ENCODE measurements at regions not wholly inside any gene's neighbourhood (a gene's known extent, or its start where the extent isn't known, plus 50 kb on each side); places are given as distances from the start of the nearest gene placed in this dataset.

- DNase-seq (ENCODE audit: extremely low spot score, insufficient read length, low read depth) (no peak), FAIRE-seq (no peak)
These were observed 1076.5 kb downstream of the MAT2B start for GRCh38 chr5:164581889-164582288.

- DNase-seq (ENCODE audit: extremely low spot score, insufficient read length, low read depth): no peak
- FAIRE-seq: no peak
These were observed 1088.6 kb downstream of the MAT2B start for GRCh38 chr5:164593982-164594381.

- FAIRE-seq: no peak
- no peak for DNase-seq (ENCODE audit: extremely low spot score, insufficient read length, low read depth)
These were observed 1092.0 kb downstream of the MAT2B start for GRCh38 chr5:164597293-164597900.

- no peak for FAIRE-seq
- DNase-seq (ENCODE audit: extremely low spot score, insufficient read length, low read depth): no peak
These were observed 1094.9 kb downstream of the MAT2B start for GRCh38 chr5:164600274-164600673.

- FAIRE-seq (no peak), DNase-seq (ENCODE audit: extremely low spot score, insufficient read length, low read depth) (no peak)
These were observed 1095.6 kb downstream of the MAT2B start for GRCh38 chr5:164600929-164601535.

- FAIRE-seq (no peak), DNase-seq (ENCODE audit: extremely low spot score, insufficient read length, low read depth) (no peak)
These were observed 1103.1 kb downstream of the MAT2B start for GRCh38 chr5:164608507-164608906.

- no peak for FAIRE-seq
These were observed 1105.0 kb downstream of the MAT2B start for GRCh38 chr5:164610374-164610773.

GRCh38 chr5:164614707-164615106 is 1109.3 kb downstream of the MAT2B start:
- DNase-seq (ENCODE audit: extremely low spot score, insufficient read length, low read depth): no peak
- no peak for FAIRE-seq

More at GRCh38 chr5:164610374-164610773, 1105.0 kb downstream of the MAT2B start:
- no peak for DNase-seq (ENCODE audit: extremely low spot score, insufficient read length, low read depth)

GRCh38 chr5:164617290-164617689 is 1111.9 kb downstream of the MAT2B start:
- DNase-seq (ENCODE audit: extremely low spot score, insufficient read length, low read depth) (no peak), FAIRE-seq (no peak)

GRCh38 chr5:164627021-164627420 is 1121.6 kb downstream of the MAT2B start:
- FAIRE-seq (no peak), DNase-seq (ENCODE audit: extremely low spot score, insufficient read length, low read depth) (no peak)

- FAIRE-seq: no peak
These were observed 1131.0 kb downstream of the MAT2B start for GRCh38 chr5:164636456-164636855.

GRCh38 chr5:164637931-164638521 is 1132.6 kb downstream of the MAT2B start:
- DNase-seq (ENCODE audit: extremely low spot score, insufficient read length, low read depth): no peak
- FAIRE-seq: no peak

More at GRCh38 chr5:164636456-164636855, 1131.0 kb downstream of the MAT2B start:
- no peak for DNase-seq (ENCODE audit: extremely low spot score, insufficient read length, low read depth)

GRCh38 chr5:164649266-164649665 is 1143.8 kb downstream of the MAT2B start:
- FAIRE-seq: no peak
- no peak for DNase-seq (ENCODE audit: extremely low spot score, insufficient read length, low read depth)

GRCh38 chr5:164650427-164650826 is 1145.0 kb downstream of the MAT2B start:
- DNase-seq (ENCODE audit: extremely low spot score, insufficient read length, low read depth): no peak
- FAIRE-seq: no peak

GRCh38 chr5:164651546-164652275 is 1146.3 kb downstream of the MAT2B start:
- no peak for FAIRE-seq
- no peak for DNase-seq (ENCODE audit: extremely low spot score, insufficient read length, low read depth)

- FAIRE-seq: no peak
These were observed 1146.8 kb downstream of the MAT2B start for GRCh38 chr5:164652276-164652660.

GRCh38 chr5:164663198-164663989 is 1158.0 kb downstream of the MAT2B start:
- DNase-seq (ENCODE audit: extremely low spot score, insufficient read length, low read depth) (no peak), FAIRE-seq (no peak)

More at GRCh38 chr5:164652276-164652660, 1146.8 kb downstream of the MAT2B start:
- DNase-seq (ENCODE audit: extremely low spot score, insufficient read length, low read depth): no peak

GRCh38 chr5:164671640-164672039 is 1166.2 kb downstream of the MAT2B start:
- FAIRE-seq (no peak), DNase-seq (ENCODE audit: extremely low spot score, insufficient read length, low read depth) (no peak)

GRCh38 chr5:164672205-164672604 is 1166.8 kb downstream of the MAT2B start:
- no peak for DNase-seq (ENCODE audit: extremely low spot score, insufficient read length, low read depth)
- FAIRE-seq: no peak

Measured in GM18507 (cell line).